ENCODE measurements at regions not wholly inside any gene's neighbourhood (a gene's known extent, or its start where the extent isn't known, plus 50 kb on each side); places are given as distances from the start of the nearest gene placed in this dataset.
A peak's percentile ranks its signal among the peaks of the same experiment; 100 is the strongest.

- no peaks in the 10 kb centered on the region for H3K9me3 Mint-ChIP-seq (ENCODE audit: low read depth)
- H3K36me3 Mint-ChIP-seq (ENCODE audit: low read depth): no peaks in the 10 kb centered on the region
- no peak for DNase-seq (ENCODE audit: low spot score)
- peaks cover 50% of the 10 kb centered on the region for H3K4me1 Mint-ChIP-seq (ENCODE audit: low read depth)
- no peaks in the 10 kb centered on the region for H3K27me3 Mint-ChIP-seq (ENCODE audit: low read depth)
- TF ChIP-seq CTCF (IDR thresholded peaks at IDR 0.05): no peak
- H3K4me3 Mint-ChIP-seq (ENCODE audit: unreplicated experiment): no peak overlapping the region
- no peak overlapping the region for H3K27ac Mint-ChIP-seq (ENCODE audit: unreplicated experiment)
Measured at GRCh38 chr2:12315224-12315623, 401.5 kb upstream of the TRIB2 start.

DNA sequence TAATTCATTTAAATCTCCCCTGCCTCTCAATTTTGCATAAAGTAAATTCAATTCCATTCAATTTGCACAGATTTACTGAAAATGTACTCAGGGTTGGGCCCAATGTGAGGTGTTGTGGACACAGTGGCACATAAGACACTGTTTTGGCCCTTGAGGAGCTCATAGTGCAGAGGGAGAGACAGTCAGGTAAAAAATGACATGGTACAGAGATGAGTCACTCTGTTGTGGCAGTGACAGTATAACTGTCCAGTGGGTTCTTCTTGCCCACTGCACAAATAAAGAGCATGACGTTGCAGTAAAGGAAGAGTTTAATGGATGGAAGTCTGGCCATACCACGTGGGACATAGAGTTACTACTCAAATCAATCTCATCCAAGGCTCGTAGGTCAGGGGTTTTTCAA is 400.3 kb upstream of the TRIB2 start:
- Mint-ChIP-seq H3K27ac (ENCODE audit: unreplicated experiment) (no peak overlapping the region), H3K9me3 (ENCODE audit: low read depth) (no peaks in the 10 kb centered on the region), H3K4me1 (ENCODE audit: low read depth) (peaks cover 63% of the 10 kb centered on the region), H3K4me3 (ENCODE audit: unreplicated experiment) (no peak overlapping the region), H3K27me3 (ENCODE audit: low read depth) (no peaks in the 10 kb centered on the region), H3K36me3 (ENCODE audit: low read depth) (no peaks in the 10 kb centered on the region)
- DNase-seq (ENCODE audit: low spot score): no peak
- no peak for TF ChIP-seq CTCF (IDR thresholded peaks at IDR 0.05)

DNA sequence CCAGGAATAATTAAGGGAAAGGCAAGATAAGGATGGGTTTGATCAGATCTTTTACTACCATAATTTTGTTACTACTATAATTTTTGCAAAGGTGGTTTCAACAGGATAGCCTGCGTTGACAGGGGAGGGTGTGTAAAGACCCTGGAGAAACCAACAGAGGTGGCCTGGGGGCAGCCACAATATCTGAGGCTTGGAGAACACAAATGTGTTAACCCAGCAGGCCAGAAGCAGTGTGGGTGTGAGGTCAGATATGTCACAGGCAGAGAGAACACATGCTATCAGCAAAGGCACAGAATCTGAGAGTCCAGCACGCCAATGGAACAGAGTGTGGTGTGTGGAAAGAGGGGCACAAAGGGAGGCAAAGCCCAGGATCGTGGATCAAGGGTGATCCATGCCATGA is 399.4 kb upstream of the TRIB2 start:
- H3K9me3 Mint-ChIP-seq (ENCODE audit: low read depth): no peaks in the 10 kb centered on the region
- H3K4me3 Mint-ChIP-seq (ENCODE audit: unreplicated experiment): no peak overlapping the region
- H3K36me3 Mint-ChIP-seq (ENCODE audit: low read depth): no peaks in the 10 kb centered on the region
- no peak for TF ChIP-seq CTCF (IDR thresholded peaks at IDR 0.05)
- DNase-seq (ENCODE audit: low spot score): no peak
- peaks cover 70% of the 10 kb centered on the region for H3K4me1 Mint-ChIP-seq (ENCODE audit: low read depth)
- peak overlapping the region; percentile 95 for H3K27ac Mint-ChIP-seq (ENCODE audit: unreplicated experiment)
- H3K27me3 Mint-ChIP-seq (ENCODE audit: low read depth): no peaks in the 10 kb centered on the region

GRCh38 chr2:12317814-12318426 is 398.8 kb upstream of the TRIB2 start:
- Mint-ChIP-seq H3K27ac (ENCODE audit: unreplicated experiment) (peak overlapping the region; percentile 95), H3K27me3 (ENCODE audit: low read depth) (no peaks in the 10 kb centered on the region), H3K36me3 (ENCODE audit: low read depth) (no peaks in the 10 kb centered on the region), H3K4me1 (ENCODE audit: low read depth) (peaks cover 70% of the 10 kb centered on the region), H3K4me3 (ENCODE audit: unreplicated experiment) (peak overlapping the region; percentile 10), H3K9me3 (ENCODE audit: low read depth) (no peaks in the 10 kb centered on the region)
- TF ChIP-seq CTCF (IDR thresholded peaks at IDR 0.05): no peak
- no peak for DNase-seq (ENCODE audit: low spot score)

DNA sequence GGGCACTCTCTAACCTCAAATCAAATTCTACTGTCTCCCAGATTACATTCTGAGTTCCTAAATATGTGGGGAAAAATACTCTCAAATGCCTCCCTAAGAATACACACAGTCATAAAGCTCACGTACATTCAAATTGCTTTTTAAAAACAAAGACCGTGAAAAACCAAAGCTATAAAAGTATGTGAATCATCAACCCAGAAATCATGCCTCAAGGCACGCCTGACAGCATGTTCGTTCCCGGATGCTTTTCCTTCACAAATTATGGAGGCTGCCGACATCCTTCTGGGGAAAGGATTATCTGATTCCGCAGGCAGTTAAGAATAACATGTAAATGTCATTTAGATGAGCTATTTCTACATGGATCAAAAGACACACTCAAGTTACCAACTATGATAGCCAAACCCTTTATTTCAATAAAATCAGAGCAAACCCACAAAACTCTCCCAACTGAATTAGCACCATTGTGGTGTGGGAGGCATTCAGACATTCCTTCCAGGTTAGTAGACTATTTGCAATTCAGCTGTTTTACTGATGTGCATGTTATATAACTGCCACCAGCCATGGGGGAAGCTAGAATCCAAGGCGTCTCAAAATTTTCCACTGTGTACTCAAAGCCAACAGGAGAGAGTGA is 398.2 kb upstream of the TRIB2 start:
- Mint-ChIP-seq H3K27me3 (ENCODE audit: low read depth) (no peaks in the 10 kb centered on the region), H3K9me3 (ENCODE audit: low read depth) (no peaks in the 10 kb centered on the region), H3K4me3 (ENCODE audit: unreplicated experiment) (peak overlapping the region; percentile 10), H3K36me3 (ENCODE audit: low read depth) (no peaks in the 10 kb centered on the region), H3K27ac (ENCODE audit: unreplicated experiment) (peak overlapping the region; percentile 95), H3K4me1 (ENCODE audit: low read depth) (peaks cover 66% of the 10 kb centered on the region)
- no peak for TF ChIP-seq CTCF (IDR thresholded peaks at IDR 0.05)
- DNase-seq (ENCODE audit: low spot score): no peak

All from chondrocyte (in vitro differentiated cells).